MCF 10A (cell line): ENCODE measurements at regions not wholly inside any gene's neighbourhood (a gene's known extent, or its start where the extent isn't known, plus 50 kb on each side); places are given as distances from the start of the nearest gene placed in this dataset.

Experiments used
- BruUV-seq: library from RNA; stranded (reverse); fragments of 400-500 nt; replicated peaks from 2 replicates; lab custom pipeline; 2021; lab: Mats Ljungman, UMichigan
- CTCF ChIA-PET: fragments of 300-600 bp; sonication (Branson Sonifier 250); formaldehyde crosslinking; extraction: SDS; loops from one replicate; lab custom pipeline; 2021; ENCODE audit warnings: antibody characterized with exemption, inconsistent platforms; lab: Yijun Ruan, JAX
- POLR2A ChIA-PET: fragments of 300-600, 350-650 bp; sonication (Branson Sonifier 250); formaldehyde crosslinking; extraction: SDS; loops from one replicate; lab custom pipeline; 2020; ENCODE audit warnings: antibody characterized with exemption, inconsistent platforms; lab: Yijun Ruan, JAX
- DNase-seq: peaks from one replicate; pipeline ENCODE4 v3.0.0-alpha.2; 2018; ENCODE audit not compliant: unreplicated experiment
- H3K27ac Mint-ChIP-seq: one replicate; pipeline ENCODE4 v1.8.0; 2022; ENCODE audit warnings: mild to moderate bottlenecking, low read depth, mixed read lengths; ENCODE audit not compliant: unreplicated experiment
- H3K27me3 Mint-ChIP-seq: one replicate; pipeline ENCODE4 v1.8.0; 2022; ENCODE audit warnings: mixed read lengths; ENCODE audit not compliant: insufficient read depth, unreplicated experiment
- H3K36me3 Mint-ChIP-seq: one replicate; pipeline ENCODE4 v1.8.0; 2022; ENCODE audit warnings: mild to moderate bottlenecking, moderate library complexity, mixed read lengths; ENCODE audit not compliant: insufficient read depth, unreplicated experiment
- H3K4me1 Mint-ChIP-seq: one replicate; pipeline ENCODE4 v1.8.0; 2022; ENCODE audit warnings: mixed read lengths; ENCODE audit not compliant: insufficient read depth, unreplicated experiment
- H3K4me3 Mint-ChIP-seq: one replicate; pipeline ENCODE4 v1.8.0; 2022; ENCODE audit warnings: mild to moderate bottlenecking, moderate library complexity, mixed read lengths; ENCODE audit not compliant: unreplicated experiment
- H3K9me3 Mint-ChIP-seq: one replicate; pipeline ENCODE4 v1.8.0; 2022; ENCODE audit warnings: mixed read lengths; ENCODE audit not compliant: unreplicated experiment
- intact Hi-C: fragments of 100-400 bp; cut with micrococcal nuclease; formaldehyde crosslinking; loops from 2 replicates; pipeline ENCODE4 v1.14.1; 2022
- TF ChIP-seq, protein P1 (sequence below): fragments of 200-600 bp; IDR thresholded peaks from one replicate; pipeline ENCODE4 v1.8.0; 2022; ENCODE audit warnings: antibody characterized with exemption, mild to moderate bottlenecking; ENCODE audit not compliant: unreplicated experiment

DNA sequence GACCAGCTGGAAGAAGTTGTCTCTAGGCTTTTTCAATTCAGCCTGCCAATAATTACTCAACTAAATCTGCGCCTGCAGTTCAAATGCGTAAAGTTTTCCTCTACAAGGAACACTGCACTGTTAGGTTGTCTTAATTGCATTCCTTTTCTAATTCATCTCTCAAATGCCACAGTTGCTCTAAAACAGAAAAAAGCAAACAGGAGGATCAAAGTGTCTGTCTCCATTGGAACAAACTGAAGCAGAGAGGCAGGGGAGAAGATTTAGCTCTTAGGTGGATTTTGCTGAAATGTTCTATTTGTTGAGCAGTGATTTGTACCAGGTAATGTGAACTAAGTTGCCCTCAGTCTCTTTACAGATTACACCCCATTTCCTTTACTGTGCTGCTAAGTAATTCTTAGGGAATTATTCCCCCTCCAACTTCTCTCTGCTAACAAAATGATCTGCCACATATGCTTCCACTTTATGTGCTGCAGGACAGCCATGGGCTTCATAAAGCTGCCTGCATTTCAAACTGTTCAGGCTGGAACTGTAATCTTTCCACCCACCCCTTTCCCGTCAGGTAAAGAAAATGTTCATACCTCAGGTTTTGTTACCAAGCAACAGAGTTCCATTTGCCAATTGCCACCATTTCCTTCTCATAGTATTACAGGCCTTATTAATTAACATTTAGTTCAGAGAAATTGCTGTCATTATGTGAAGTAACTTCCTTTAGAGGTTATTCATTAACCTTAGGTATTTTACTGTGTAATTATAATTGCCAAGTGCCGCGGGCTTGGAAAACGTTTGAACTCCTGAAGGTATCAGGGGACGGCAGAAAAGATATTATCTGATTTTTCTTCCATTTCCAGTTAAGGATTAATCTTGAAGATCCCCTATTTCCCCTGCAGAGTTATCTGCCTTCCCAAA is 149.3 kb downstream of the SPRY1 start:
- H3K27ac Mint-ChIP-seq = no peak overlapping the region
- H3K4me1 Mint-ChIP-seq = no peaks in the 10 kb centered on the region
- peaks cover 5% of the 10 kb centered on the region for H3K9me3 Mint-ChIP-seq
- H3K4me3 Mint-ChIP-seq = no peak overlapping the region
- TF ChIP-seq, protein P1, sequence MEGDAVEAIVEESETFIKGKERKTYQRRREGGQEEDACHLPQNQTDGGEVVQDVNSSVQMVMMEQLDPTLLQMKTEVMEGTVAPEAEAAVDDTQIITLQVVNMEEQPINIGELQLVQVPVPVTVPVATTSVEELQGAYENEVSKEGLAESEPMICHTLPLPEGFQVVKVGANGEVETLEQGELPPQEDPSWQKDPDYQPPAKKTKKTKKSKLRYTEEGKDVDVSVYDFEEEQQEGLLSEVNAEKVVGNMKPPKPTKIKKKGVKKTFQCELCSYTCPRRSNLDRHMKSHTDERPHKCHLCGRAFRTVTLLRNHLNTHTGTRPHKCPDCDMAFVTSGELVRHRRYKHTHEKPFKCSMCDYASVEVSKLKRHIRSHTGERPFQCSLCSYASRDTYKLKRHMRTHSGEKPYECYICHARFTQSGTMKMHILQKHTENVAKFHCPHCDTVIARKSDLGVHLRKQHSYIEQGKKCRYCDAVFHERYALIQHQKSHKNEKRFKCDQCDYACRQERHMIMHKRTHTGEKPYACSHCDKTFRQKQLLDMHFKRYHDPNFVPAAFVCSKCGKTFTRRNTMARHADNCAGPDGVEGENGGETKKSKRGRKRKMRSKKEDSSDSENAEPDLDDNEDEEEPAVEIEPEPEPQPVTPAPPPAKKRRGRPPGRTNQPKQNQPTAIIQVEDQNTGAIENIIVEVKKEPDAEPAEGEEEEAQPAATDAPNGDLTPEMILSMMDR = no peak
- ChIA-PET POLR2A (interaction anchor here (0.6 kb wide), 1 partner anchor 18 kb away, joined by 3 read pairs; no protein-coding TSS in a partner anchor), CTCF (interaction anchor here (0.5 to 0.7 kb wide), 3 partner anchors 127 to 419 kb away, joined by 3 read pairs; no protein-coding TSS in a partner anchor)
- intact Hi-C loops = no loop called here
- H3K27me3 Mint-ChIP-seq = no peaks in the 10 kb centered on the region
- H3K36me3 Mint-ChIP-seq = no peaks in the 10 kb centered on the region
- no peak for DNase-seq
- no TSS peak for BruUV-seq

DNA sequence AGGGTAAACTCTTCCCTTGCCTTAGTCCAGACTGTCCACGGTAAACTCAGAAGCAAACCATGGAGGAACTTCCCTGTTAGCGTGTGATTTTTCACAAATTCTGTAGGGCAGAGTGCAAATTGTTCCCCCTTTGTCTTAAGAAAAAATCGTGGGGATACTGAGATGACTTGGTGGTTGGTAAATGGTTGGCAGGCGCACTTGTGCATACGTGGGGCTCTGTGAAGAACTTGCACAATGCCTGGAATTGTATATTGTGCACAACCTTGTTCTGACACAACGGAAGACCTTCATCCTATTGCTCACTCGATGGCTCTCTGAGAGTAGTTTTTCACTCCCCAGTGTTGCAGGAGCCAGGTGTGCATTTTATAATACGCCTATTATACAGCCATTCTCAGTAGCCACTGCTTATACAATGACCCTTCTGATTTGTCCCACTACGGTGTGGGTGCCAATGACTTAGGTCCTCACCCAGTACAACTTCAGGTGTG is 150.0 kb downstream of the SPRY1 start:
- ChIA-PET CTCF (no interaction called here), POLR2A (interaction anchor here (0.6 kb wide), 1 partner anchor 17 kb away, joined by 3 read pairs; no protein-coding TSS in a partner anchor)
- Mint-ChIP-seq H3K9me3 (peaks cover 5% of the 10 kb centered on the region), H3K27ac (no peak overlapping the region), H3K27me3 (no peaks in the 10 kb centered on the region), H3K36me3 (no peaks in the 10 kb centered on the region), H3K4me1 (no peaks in the 10 kb centered on the region), H3K4me3 (no peak overlapping the region)
- intact Hi-C loops = no loop called here
- no peak for DNase-seq
- TF ChIP-seq, protein P1 = no peak
- no TSS peak for BruUV-seq

GRCh38 chr4:123547216-123548165 is 150.9 kb downstream of the SPRY1 start:
- no peak for DNase-seq
- CTCF ChIA-PET = no interaction called here
- H3K27me3 Mint-ChIP-seq = no peaks in the 10 kb centered on the region
- H3K36me3 Mint-ChIP-seq = no peaks in the 10 kb centered on the region
- TF ChIP-seq, protein P1 = no peak
- no peak overlapping the region for H3K4me3 Mint-ChIP-seq
- intact Hi-C loops = no loop called here
- no TSS peak for BruUV-seq
- POLR2A ChIA-PET = no interaction called here
- H3K4me1 Mint-ChIP-seq = no peaks in the 10 kb centered on the region
- no peak overlapping the region for H3K27ac Mint-ChIP-seq
- peaks cover 5% of the 10 kb centered on the region for H3K9me3 Mint-ChIP-seq
